ENCODE measurements at regions not wholly inside any gene's neighbourhood (a gene's known extent, or its start where the extent isn't known, plus 50 kb on each side); places are given as distances from the start of the nearest gene placed in this dataset.
A peak's percentile ranks its signal among the peaks of the same experiment; 100 is the strongest.

- Histone ChIP-seq H3K4me3 (ENCODE audit: low read depth, low read length) (no peak overlapping the region), H3K27me3 (ENCODE audit: control insufficient read depth, insufficient read depth, low read length) (no peaks in the 10 kb centered on the region), H3K36me3 (ENCODE audit: control insufficient read depth, insufficient read depth, low read length) (peaks cover 9% of the 10 kb centered on the region)
- no peak for FAIRE-seq
- no peak for DNase-seq (ENCODE audit: low read depth)
- no peak for TF ChIP-seq CTCF (IDR thresholded peaks at IDR 0.05; ENCODE audit: insufficient read depth, low read length, severe bottlenecking)
Observed at GRCh38 chr21:36250423-36251075, 69.4 kb upstream of the MORC3 start.

GRCh38 chr21:36254106-36254941 lies 65.7 kb upstream of the MORC3 start:
- H3K27me3 ChIP-seq (ENCODE audit: control insufficient read depth, insufficient read depth, low read length), result no peaks in the 10 kb centered on the region
- peaks cover 3% of the 10 kb centered on the region for H3K36me3 ChIP-seq (ENCODE audit: control insufficient read depth, insufficient read depth, low read length)
- TF ChIP-seq CTCF (IDR thresholded peaks at IDR 0.05; ENCODE audit: insufficient read depth, low read length, severe bottlenecking), result no peak
- FAIRE-seq (no peak), DNase-seq (ENCODE audit: low read depth) (no peak)
- no peak overlapping the region for H3K4me3 ChIP-seq (ENCODE audit: low read depth, low read length)

GRCh38 chr21:36255663-36256062 lies 64.3 kb upstream of the MORC3 start:
- no peak for FAIRE-seq

GRCh38 chr21:36257657-36258056 lies 62.3 kb upstream of the MORC3 start:
- no peak overlapping the region for H3K4me3 ChIP-seq (ENCODE audit: low read depth, low read length)
- DNase-seq (ENCODE audit: low read depth) (no peak), FAIRE-seq (no peak)
- H3K36me3 ChIP-seq (ENCODE audit: control insufficient read depth, insufficient read depth, low read length), result no peaks in the 10 kb centered on the region
- TF ChIP-seq CTCF (IDR thresholded peaks at IDR 0.05; ENCODE audit: insufficient read depth, low read length, severe bottlenecking), result no peak
- H3K27me3 ChIP-seq (ENCODE audit: control insufficient read depth, insufficient read depth, low read length), result no peaks in the 10 kb centered on the region

More at GRCh38 chr21:36255663-36256062, 64.3 kb upstream of the MORC3 start:
- no peak for TF ChIP-seq CTCF (IDR thresholded peaks at IDR 0.05; ENCODE audit: insufficient read depth, low read length, severe bottlenecking)
- Histone ChIP-seq H3K4me3 (ENCODE audit: low read depth, low read length) (no peak overlapping the region), H3K27me3 (ENCODE audit: control insufficient read depth, insufficient read depth, low read length) (no peaks in the 10 kb centered on the region), H3K36me3 (ENCODE audit: control insufficient read depth, insufficient read depth, low read length) (peaks cover 2% of the 10 kb centered on the region)
- no peak for DNase-seq (ENCODE audit: low read depth)

- FAIRE-seq (no peak), DNase-seq (ENCODE audit: low read depth) (peak; percentile 63)
- Histone ChIP-seq H3K27me3 (ENCODE audit: control insufficient read depth, insufficient read depth, low read length) (no peaks in the 10 kb centered on the region), H3K4me3 (ENCODE audit: low read depth, low read length) (peak overlapping the region; percentile 28), H3K36me3 (ENCODE audit: control insufficient read depth, insufficient read depth, low read length) (no peaks in the 10 kb centered on the region)
- TF ChIP-seq CTCF (IDR thresholded peaks at IDR 0.05; ENCODE audit: insufficient read depth, low read length, severe bottlenecking), result peak; percentile 60
Observed at GRCh38 chr21:36260030-36260787, 59.8 kb upstream of the MORC3 start.
